Ovary (tissue), 3 donors: ENCODE measurements at regions not wholly inside any gene's neighbourhood (a gene's known extent, or its start where the extent isn't known, plus 50 kb on each side); places are given as distances from the start of the nearest gene placed in this dataset.

Experiments
- CTCF ChIP-seq, 3 donors: fragments of 450-650 bp in 2 of 3; fragments of 200-600 bp in 1 of 3; IDR thresholded peaks; one replicate each; pipeline versions ENCODE4 v1.5.1 to v1.8.0; 2016 to 2022; ENCODE audit warnings: antibody characterized with exemption in 3 of 3, mild to moderate bottlenecking in 1 of 3
- POLR2A ChIP-seq: fragments of 450-650 bp; IDR thresholded peaks from one replicate; pipeline ENCODE4 v1.6.1; 2017; ENCODE audit warnings: antibody characterized with exemption, mild to moderate bottlenecking, moderate library complexity
- donor health status: DM: no; HTN: no; CAD: no.

DNA sequence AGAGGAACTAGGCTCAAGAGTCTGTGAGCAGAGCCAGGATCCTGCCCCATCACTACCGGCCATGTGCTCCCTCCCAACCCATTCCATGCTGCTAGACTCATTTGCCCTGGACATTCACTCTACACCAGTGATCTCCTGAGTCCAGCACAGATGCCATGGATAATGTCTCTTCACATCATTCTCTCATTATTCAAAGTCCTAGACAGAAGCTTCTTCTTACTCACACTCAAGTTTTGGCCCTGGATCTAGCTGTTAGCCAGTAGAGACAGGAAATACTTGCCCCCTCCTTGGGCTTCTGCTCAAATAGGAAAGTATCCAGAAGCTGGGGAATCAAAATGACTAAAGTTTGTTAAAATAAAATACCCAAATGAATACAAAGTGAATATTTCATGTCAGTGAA lies 266.8 kb upstream of the LDB2 start:
- no peak for TF ChIP-seq CTCF (IDR thresholded peaks at IDR 0.05)
- no peak for TF ChIP-seq POLR2A
